ENCODE measurements at regions not wholly inside any gene's neighbourhood (a gene's known extent, or its start where the extent isn't known, plus 50 kb on each side); places are given as distances from the start of the nearest gene placed in this dataset.

- H3K9me3 Mint-ChIP-seq: no peaks in the 10 kb centered on the region
- Histone ChIP-seq H3K56ac (ENCODE audit: insufficient read length, low read depth, low read length) (no peak overlapping the region), H4K91ac (ENCODE audit: insufficient read length, low read depth, low read length) (no peak overlapping the region), H3K4me2 (ENCODE audit: insufficient read depth, insufficient read length, low read length) (no peak overlapping the region), H4K20me1 (ENCODE audit: control insufficient read depth, insufficient read depth, insufficient read length) (no peaks in the 10 kb centered on the region), H2BK12ac (ENCODE audit: insufficient read length, low read depth, low read length) (no peak overlapping the region), H2AK5ac (ENCODE audit: insufficient read length, low read length) (no peak overlapping the region), H3K79me2 (ENCODE audit: insufficient read depth, low read length) (no peaks in the 10 kb centered on the region), H3K18ac (ENCODE audit: insufficient read length, low read depth, low read length) (no peak overlapping the region), H3T11ph (ENCODE audit: low read length) (no peak overlapping the region), H4K8ac (replicated peaks; ENCODE audit: insufficient read length, low read depth, low read length) (no peak overlapping the region), H2AFZ (ENCODE audit: low read length) (no peak overlapping the region), H3K27me3 (ENCODE audit: insufficient read depth, low read length) (no peaks in the 10 kb centered on the region), H2BK15ac (ENCODE audit: low read depth, low read length) (no peak overlapping the region), H3K9ac (ENCODE audit: extremely low read depth, insufficient read length, low read length) (no peak overlapping the region), H4K5ac (ENCODE audit: insufficient read length, low read depth, low read length) (no peak overlapping the region), H3K23me2 (ENCODE audit: insufficient read length, low read depth, low read length, poor library complexity, severe bottlenecking) (no peaks in the 10 kb centered on the region), H3K23ac (ENCODE audit: insufficient read length, low read depth, low read length) (no peak overlapping the region), H3K27ac (ENCODE audit: insufficient read length, low read depth, low read length) (no peak overlapping the region), H3K4me1 (ENCODE audit: insufficient read depth, low read length) (no peaks in the 10 kb centered on the region), H2BK120ac (ENCODE audit: low read depth, low read length, poor library complexity, severe bottlenecking) (no peak overlapping the region), H2BK5ac (ENCODE audit: insufficient read length, low read length) (no peak overlapping the region), H3K4ac (ENCODE audit: low read depth, low read length) (no peak overlapping the region), H2BK20ac (ENCODE audit: low read depth, low read length, poor library complexity, severe bottlenecking) (no peak overlapping the region), H3K9me3 (ENCODE audit: control insufficient read depth, low read depth, low read length) (no peaks in the 10 kb centered on the region), H3K79me1 (ENCODE audit: insufficient read depth, low read depth, low read length, poor library complexity, severe bottlenecking) (no peaks in the 10 kb centered on the region), H3K14ac (ENCODE audit: insufficient read depth, low read length) (no peak overlapping the region)
- no peaks in the 10 kb centered on the region; the same call in 1 of the 2 replicates for H3K27me3 Mint-ChIP-seq (ENCODE audit: low read depth)
- H3K4me3 Mint-ChIP-seq: no peak overlapping the region
- TF ChIP-seq CTCF (conservative IDR thresholded peaks at IDR 0.05): no peak
- no peak for DNase-seq
- WGBS (ENCODE audit: extremely low coverage, insufficient read length, low lambda C conversion rate): no CpG with 5 or more reads among the region's 3 CpGs
- no peaks in the 10 kb centered on the region for H3K36me3 Mint-ChIP-seq (ENCODE audit: insufficient read depth in 1 of 3, low read depth in 3 of 3)
- peaks cover 4 to 7% of the 10 kb centered on the region in 2 experiments for H3K4me1 Mint-ChIP-seq
- H3K27ac Mint-ChIP-seq: no peak overlapping the region
Measured at GRCh38 chr21:35943752-35944151, 116.6 kb downstream of the SETD4 start.

Measured in H9 (cell line).